ENCODE measurements at regions not wholly inside any gene's neighbourhood (a gene's known extent, or its start where the extent isn't known, plus 50 kb on each side); places are given as distances from the start of the nearest gene placed in this dataset.

- no peaks in the 10 kb centered on the region for H3K36me3 Mint-ChIP-seq
- Histone ChIP-seq H3K27ac (ENCODE audit: low read depth, low read length) (no peak overlapping the region), H3K4me3 (ENCODE audit: low read length) (no peak overlapping the region), H3K4me1 (ENCODE audit: control insufficient read depth in 2 of 2, insufficient read depth in 2 of 2, low read length in 2 of 2) (no peaks in the 10 kb centered on the region), H3K9me3 (ENCODE audit: control insufficient read depth in 2 of 3, low read length in 3 of 3) (peaks cover 0 to 4% (median 0%) of the 10 kb centered on the region in 3 experiments), H3K27me3 (ENCODE audit: control insufficient read depth in 2 of 2, insufficient read depth in 2 of 2, low read length in 2 of 2) (no peaks in the 10 kb centered on the region), H3K36me3 (ENCODE audit: control insufficient read depth in 2 of 3, insufficient read depth in 3 of 3, low read length in 3 of 3) (no peaks in the 10 kb centered on the region)
- H3K27ac Mint-ChIP-seq: no peak overlapping the region
- H3K4me1 Mint-ChIP-seq: peaks cover 0 to 4% (median 0%) of the 10 kb centered on the region in 7 donors
- H3K4me3 Mint-ChIP-seq: no peak overlapping the region
- CTCF ChIA-PET: no interaction called here
- ATAC-seq: no peak
- H3K27me3 Mint-ChIP-seq: peaks cover 4 to 13% (median 10%) of the 10 kb centered on the region in 5 donors
- POLR2A ChIA-PET: no interaction called here
- intact Hi-C loops (cut with micrococcal nuclease): no loop called here
- H3K9me3 Mint-ChIP-seq: peaks cover 0 to 31% (median 7%) of the 10 kb centered on the region in 11 donors
- DNase-seq: no peak
Measured at GRCh38 chr21:38182370-38182985, 74.3 kb upstream of the KCNJ15 start.

GRCh38 chr21:38183961-38184360 is 72.8 kb upstream of the KCNJ15 start:
- H3K4me1 Mint-ChIP-seq: peaks cover 0 to 4% (median 0%) of the 10 kb centered on the region in 7 donors
- H3K27me3 Mint-ChIP-seq: peaks cover 0 to 12% (median 9%) of the 10 kb centered on the region in 5 donors
- POLR2A ChIA-PET: no interaction called here
- no peak overlapping the region for H3K27ac ChIP-seq (ENCODE audit: low read depth, low read length)
- no peak for DNase-seq
- intact Hi-C loops (cut with micrococcal nuclease): no loop called here
- CTCF ChIA-PET: no interaction called here
- H3K9me3 ChIP-seq (ENCODE audit: control insufficient read depth in 2 of 3, low read length in 3 of 3): peaks cover 0 to 4% (median 0%) of the 10 kb centered on the region in 3 experiments
- peaks cover 0 to 37% (median 5%) of the 10 kb centered on the region in 11 donors for H3K9me3 Mint-ChIP-seq
- H3K27me3 ChIP-seq (ENCODE audit: control insufficient read depth in 2 of 2, insufficient read depth in 2 of 2, low read length in 2 of 2): no peaks in the 10 kb centered on the region
- no peak overlapping the region for H3K27ac Mint-ChIP-seq
- no peaks in the 10 kb centered on the region for H3K36me3 Mint-ChIP-seq
- H3K4me1 ChIP-seq (ENCODE audit: control insufficient read depth in 2 of 2, insufficient read depth in 2 of 2, low read length in 2 of 2): no peaks in the 10 kb centered on the region
- H3K36me3 ChIP-seq (ENCODE audit: control insufficient read depth in 2 of 3, insufficient read depth in 3 of 3, low read length in 3 of 3): no peaks in the 10 kb centered on the region
- H3K4me3 ChIP-seq (ENCODE audit: low read length): no peak overlapping the region
- no peak overlapping the region for H3K4me3 Mint-ChIP-seq
- no peak for ATAC-seq

GRCh38 chr21:38186661-38187270 is 70.0 kb upstream of the KCNJ15 start:
- H3K36me3 Mint-ChIP-seq: no peaks in the 10 kb centered on the region
- peaks cover 0 to 4% (median 0%) of the 10 kb centered on the region in 3 experiments for H3K9me3 ChIP-seq (ENCODE audit: control insufficient read depth in 2 of 3, low read length in 3 of 3)
- peaks cover 0 to 42% (median 5%) of the 10 kb centered on the region in 11 donors for H3K9me3 Mint-ChIP-seq
- CTCF ChIA-PET: no interaction called here
- no peaks in the 10 kb centered on the region for H3K27me3 ChIP-seq (ENCODE audit: control insufficient read depth in 2 of 2, insufficient read depth in 2 of 2, low read length in 2 of 2)
- H3K4me1 Mint-ChIP-seq: no peaks in the 10 kb centered on the region
- no peak overlapping the region for H3K4me3 ChIP-seq (ENCODE audit: low read length)
- H3K4me3 Mint-ChIP-seq: no peak overlapping the region
- H3K27me3 Mint-ChIP-seq: peaks cover 0 to 10% (median 7%) of the 10 kb centered on the region in 5 donors
- H3K36me3 ChIP-seq (ENCODE audit: control insufficient read depth in 2 of 3, insufficient read depth in 3 of 3, low read length in 3 of 3): no peaks in the 10 kb centered on the region
- POLR2A ChIA-PET: no interaction called here
- no peak for ATAC-seq
- no peak overlapping the region for H3K27ac Mint-ChIP-seq
- H3K27ac ChIP-seq (ENCODE audit: low read depth, low read length): no peak overlapping the region
- DNase-seq: no peak
- H3K4me1 ChIP-seq (ENCODE audit: control insufficient read depth in 2 of 2, insufficient read depth in 2 of 2, low read length in 2 of 2): no peaks in the 10 kb centered on the region
- intact Hi-C loops (cut with micrococcal nuclease): no loop called here

- H3K27me3 ChIP-seq (ENCODE audit: control insufficient read depth in 2 of 2, insufficient read depth in 2 of 2, low read length in 2 of 2): no peaks in the 10 kb centered on the region
- ATAC-seq (no peak), DNase-seq (no peak)
- Mint-ChIP-seq H3K27me3 (peaks cover 0 to 10% (median 2%) of the 10 kb centered on the region in 5 donors), H3K4me1 (no peaks in the 10 kb centered on the region), H3K4me3 (no peak overlapping the region), H3K27ac (no peak overlapping the region), H3K9me3 (peaks cover 0 to 42% (median 5%) of the 10 kb centered on the region in 11 donors), H3K36me3 (no peaks in the 10 kb centered on the region)
- intact Hi-C loops (cut with micrococcal nuclease): no loop called here
- CTCF ChIA-PET: interaction anchor here (0.7 kb wide), 1 partner anchor 163 kb away, joined by 3 read pairs; no protein-coding TSS in a partner anchor
- POLR2A ChIA-PET: no interaction called here
- H3K9me3 ChIP-seq (ENCODE audit: control insufficient read depth in 2 of 3, low read length in 3 of 3): peaks cover 0 to 4% (median 0%) of the 10 kb centered on the region in 3 experiments
- no peaks in the 10 kb centered on the region for H3K4me1 ChIP-seq (ENCODE audit: control insufficient read depth in 2 of 2, insufficient read depth in 2 of 2, low read length in 2 of 2)
- H3K4me3 ChIP-seq (ENCODE audit: low read length): no peak overlapping the region
- no peak overlapping the region for H3K27ac ChIP-seq (ENCODE audit: low read depth, low read length)
- H3K36me3 ChIP-seq (ENCODE audit: control insufficient read depth in 2 of 3, insufficient read depth in 3 of 3, low read length in 3 of 3): no peaks in the 10 kb centered on the region
Measured at GRCh38 chr21:38188037-38188436, 68.8 kb upstream of the KCNJ15 start.

GRCh38 chr21:38196036-38196435 is 60.8 kb upstream of the KCNJ15 start:
- no peak overlapping the region for H3K4me3 ChIP-seq (ENCODE audit: low read length)
- no peaks in the 10 kb centered on the region for H3K4me1 Mint-ChIP-seq
- POLR2A ChIA-PET: no interaction called here
- H3K4me1 ChIP-seq (ENCODE audit: control insufficient read depth in 2 of 2, insufficient read depth in 2 of 2, low read length in 2 of 2): no peaks in the 10 kb centered on the region
- peaks cover 0 to 4% (median 0%) of the 10 kb centered on the region in 5 donors for H3K36me3 Mint-ChIP-seq
- H3K27ac ChIP-seq (ENCODE audit: low read depth, low read length): no peak overlapping the region
- peaks cover 2 to 21% (median 5%) of the 10 kb centered on the region in 11 donors for H3K9me3 Mint-ChIP-seq
- H3K4me3 Mint-ChIP-seq: no peak overlapping the region
- intact Hi-C loops (cut with micrococcal nuclease): no loop called here
- H3K27me3 Mint-ChIP-seq: peaks cover 5 to 22% (median 18%) of the 10 kb centered on the region in 5 donors
- ATAC-seq (no peak), DNase-seq (no peak)
- no peaks in the 10 kb centered on the region for H3K27me3 ChIP-seq (ENCODE audit: control insufficient read depth in 2 of 2, insufficient read depth in 2 of 2, low read length in 2 of 2)
- H3K9me3 ChIP-seq (ENCODE audit: control insufficient read depth in 2 of 3, low read length in 3 of 3): no peaks in the 10 kb centered on the region
- no peaks in the 10 kb centered on the region for H3K36me3 ChIP-seq (ENCODE audit: control insufficient read depth in 2 of 3, insufficient read depth in 3 of 3, low read length in 3 of 3)
- H3K27ac Mint-ChIP-seq: no peak overlapping the region
- CTCF ChIA-PET: no interaction called here

- Histone ChIP-seq H3K36me3 (ENCODE audit: control insufficient read depth in 2 of 3, insufficient read depth in 3 of 3, low read length in 3 of 3) (no peaks in the 10 kb centered on the region), H3K9me3 (ENCODE audit: control insufficient read depth in 2 of 3, low read length in 3 of 3) (no peaks in the 10 kb centered on the region), H3K27ac (ENCODE audit: low read depth, low read length) (no peak overlapping the region), H3K4me3 (ENCODE audit: low read length) (no peak overlapping the region), H3K4me1 (ENCODE audit: control insufficient read depth in 2 of 2, insufficient read depth in 2 of 2, low read length in 2 of 2) (no peaks in the 10 kb centered on the region), H3K27me3 (ENCODE audit: control insufficient read depth in 2 of 2, insufficient read depth in 2 of 2, low read length in 2 of 2) (no peaks in the 10 kb centered on the region)
- no peak overlapping the region for H3K4me3 Mint-ChIP-seq
- CTCF ChIA-PET: interaction anchor here (0.6 kb wide), 1 partner anchor 345 kb away, joined by 3 read pairs; no protein-coding TSS in a partner anchor
- no peaks in the 10 kb centered on the region for H3K36me3 Mint-ChIP-seq
- peaks cover 0 to under 1% (median 0%) of the 10 kb centered on the region in 7 donors for H3K4me1 Mint-ChIP-seq
- H3K27me3 Mint-ChIP-seq: peaks cover 17 to 44% (median 24%) of the 10 kb centered on the region in 5 donors
- DNase-seq (no peak), ATAC-seq (no peak)
- peaks cover 0 to under 1% (median 0%) of the 10 kb centered on the region in 11 donors for H3K9me3 Mint-ChIP-seq
- intact Hi-C loops (cut with micrococcal nuclease): no loop called here
- POLR2A ChIA-PET: no interaction called here
- no peak overlapping the region for H3K27ac Mint-ChIP-seq
Measured at GRCh38 chr21:38202811-38203210, 54.0 kb upstream of the KCNJ15 start.

GRCh38 chr21:38203229-38203628 is 53.6 kb upstream of the KCNJ15 start:
- no peak for ATAC-seq
- H3K27ac Mint-ChIP-seq: no peak overlapping the region
- peaks cover 21 to 47% (median 25%) of the 10 kb centered on the region in 5 donors for H3K27me3 Mint-ChIP-seq
- no peak overlapping the region for H3K27ac ChIP-seq (ENCODE audit: low read depth, low read length)
- H3K27me3 ChIP-seq (ENCODE audit: control insufficient read depth in 2 of 2, insufficient read depth in 2 of 2, low read length in 2 of 2): no peaks in the 10 kb centered on the region
- intact Hi-C loops (cut with micrococcal nuclease): no loop called here
- no peak overlapping the region for H3K4me3 ChIP-seq (ENCODE audit: low read length)
- H3K9me3 Mint-ChIP-seq: no peaks in the 10 kb centered on the region
- ChIA-PET CTCF (interaction anchor here (0.6 kb wide), 1 partner anchor 345 kb away, joined by 3 read pairs; no protein-coding TSS in a partner anchor), POLR2A (no interaction called here)
- H3K4me3 Mint-ChIP-seq: no peak overlapping the region
- H3K4me1 Mint-ChIP-seq: peaks cover 0 to 5% (median 4%) of the 10 kb centered on the region in 7 donors
- no peaks in the 10 kb centered on the region for H3K36me3 Mint-ChIP-seq
- H3K9me3 ChIP-seq (ENCODE audit: control insufficient read depth in 2 of 3, low read length in 3 of 3): no peaks in the 10 kb centered on the region
- no peaks in the 10 kb centered on the region for H3K36me3 ChIP-seq (ENCODE audit: control insufficient read depth in 2 of 3, insufficient read depth in 3 of 3, low read length in 3 of 3)
- no peak for DNase-seq
- no peaks in the 10 kb centered on the region for H3K4me1 ChIP-seq (ENCODE audit: control insufficient read depth in 2 of 2, insufficient read depth in 2 of 2, low read length in 2 of 2)
